ENCODE measurements at regions not wholly inside any gene's neighbourhood (a gene's known extent, or its start where the extent isn't known, plus 50 kb on each side); places are given as distances from the start of the nearest gene placed in this dataset.

GRCh38 chr12:125956186-125956585 is 891.0 kb downstream of the AACS start:
- TF ChIP-seq CTCF (conservative IDR thresholded peaks at IDR 0.05; ENCODE audit: low read depth, low read length) (no peak), EZH2 (IDR thresholded peaks at IDR 0.05; ENCODE audit: low read length, unreplicated experiment) (no peak), EZH2phosphoT487 (IDR thresholded peaks at IDR 0.05; ENCODE audit: borderline replicate concordance, low read length) (no peak)

Data from PC-3 (cell line).